Uterus (tissue), 2 donors: ENCODE measurements at regions not wholly inside any gene's neighbourhood (a gene's known extent, or its start where the extent isn't known, plus 50 kb on each side); places are given as distances from the start of the nearest gene placed in this dataset.

Experiments
- CTCF ChIP-seq, 4 experiments: fragments of 200-600 bp in 2 of 4; fragments of 450-650 bp in 2 of 4; sonication (generic) in 2 of 4; IDR thresholded peaks; one replicate each; pipeline ENCODE4 v1.5.1; 2016 to 2019; ENCODE audit warnings: antibody characterized with exemption in 4 of 4, mild to moderate bottlenecking in 2 of 4, moderate library complexity in 1 of 4
- POLR2A ChIP-seq, 2 donors: fragments of 450-650 bp; IDR thresholded peaks; one replicate each; pipeline ENCODE4 v1.6.1; 2016; ENCODE audit warnings: antibody characterized with exemption in 2 of 2, mild to moderate bottlenecking in 1 of 2, moderate library complexity in 1 of 2

DNA sequence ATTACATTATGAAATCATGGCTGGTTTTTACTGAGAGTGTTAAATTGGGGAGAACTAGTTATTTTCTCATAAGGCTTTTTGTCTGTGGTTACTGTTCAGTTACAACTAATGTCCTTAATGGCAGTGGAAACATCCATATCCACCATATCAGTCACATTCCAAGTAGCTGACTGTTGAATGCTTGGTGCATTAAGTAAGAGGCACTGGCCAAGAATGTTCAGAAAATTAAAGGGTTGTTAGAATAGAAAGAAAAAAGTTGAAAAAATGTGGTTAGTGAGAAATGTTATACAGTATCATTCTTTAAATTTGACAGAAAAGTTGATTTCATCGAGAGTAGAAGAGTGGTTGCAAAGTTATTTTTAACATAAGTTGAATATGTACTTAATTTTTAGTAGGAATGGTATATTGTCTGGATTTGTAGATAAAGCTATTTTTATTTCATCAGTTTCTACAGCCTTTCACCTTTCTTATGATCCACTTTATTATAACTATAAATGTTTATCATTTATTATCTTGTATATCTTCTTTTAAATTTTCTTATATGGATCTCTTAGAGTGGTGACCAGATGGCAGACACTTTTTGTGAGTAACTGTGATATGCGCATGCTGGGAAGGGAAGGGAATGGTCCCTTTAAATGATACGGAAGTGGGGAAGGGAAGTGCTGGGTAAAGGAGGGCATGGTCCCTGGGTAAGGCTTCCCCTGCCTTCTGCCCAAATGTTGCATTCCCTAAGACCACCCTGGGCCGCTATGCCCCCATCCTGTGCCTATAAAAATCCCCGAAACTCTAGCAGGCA, 2407.1 kb downstream of the ARAP2 start:
- TF ChIP-seq CTCF (IDR thresholded peaks at IDR 0.05) (no peak), POLR2A (IDR thresholded peaks at IDR 0.05) (no peak)
